Stomach (tissue), 8 donors: ENCODE measurements at regions not wholly inside any gene's neighbourhood (a gene's known extent, or its start where the extent isn't known, plus 50 kb on each side); places are given as distances from the start of the nearest gene placed in this dataset.

Experiments used
- DNase-seq, 2 donors: peaks; one replicate each; pipeline versions ENCODE4 v3.0.0 to v3.0.0-alpha.2; 2013 to 2019
- H3K27ac ChIP-seq, 5 donors: fragments of 200-600 bp in 4 of 5; sonication (generic) in 4 of 5; one replicate each; pipeline ENCODE4 v1.5.1; 2013 to 2019; ENCODE audit warnings: mild to moderate bottlenecking in 1 of 5, moderate library complexity in 1 of 5
- H3K27me3 ChIP-seq, 3 donors: fragments of 200-600 bp; sonication (generic); one replicate each; pipeline ENCODE4 v1.5.1; 2017 to 2019; ENCODE audit warnings: mixed run types in 1 of 3
- H3K36me3 ChIP-seq, 4 donors: fragments of 200-600 bp; sonication (generic); 1 replicate in 3 of 4; 2 replicates in 1 of 4; pipeline ENCODE4 v1.5.1; 2016 to 2019
- H3K4me1 ChIP-seq, 4 donors: fragments of 200-600 bp; sonication (generic); one replicate each; pipeline ENCODE4 v1.5.1; 2016 to 2019
- H3K4me3 ChIP-seq, 4 donors: fragments of 200-600 bp; sonication (generic) in 3 of 4; one replicate each; pipeline ENCODE4 v1.5.1; 2016 to 2019; ENCODE audit warnings: mild to moderate bottlenecking in 1 of 4
- H3K9me3 ChIP-seq, 4 donors: fragments of 200-600 bp; sonication (generic); one replicate each; pipeline ENCODE4 v1.5.1; 2016 to 2019
- CTCF ChIP-seq, 7 experiments: fragments of 450-650 bp in 4 of 7; fragments of 200-600 bp in 3 of 7; sonication (generic) in 3 of 7; IDR thresholded peaks; one replicate each; pipeline ENCODE4 v1.5.1; 2016 to 2019; ENCODE audit warnings: antibody characterized with exemption in 7 of 7, control low read depth in 2 of 7, mild to moderate bottlenecking in 1 of 7
- EP300 ChIP-seq: sonication (generic); formaldehyde crosslinking; IDR thresholded peaks from one replicate; pipeline ENCODE4 v1.6.1; 2017; ENCODE audit warnings: antibody characterized with exemption
- POLR2A ChIP-seq, 4 donors: fragments of 450-650 bp; IDR thresholded peaks; one replicate each; pipeline ENCODE4 v1.6.1; 2016; ENCODE audit warnings: antibody characterized with exemption in 4 of 4, control low read depth in 2 of 4, mild to moderate bottlenecking in 1 of 4, moderate library complexity in 1 of 4
- POLR2AphosphoS5 ChIP-seq, 3 donors: sonication (generic); formaldehyde crosslinking; IDR thresholded peaks; one replicate each; pipeline ENCODE4 v1.6.1; 2016; ENCODE audit warnings: antibody characterized with exemption in 3 of 3
- WGBS, 5 donors: extraction: QIAGEN DNeasy Blood & Tissue Kit in 3 of 5; methylation state at CpG; one replicate each; pipeline versions ENCODE4 v1.1.5 to v1.1.7; 2013 to 2018; 5-methylcytosine and 5-hydroxymethylcytosine counted together
- intact Hi-C: fragments of 100-400 bp; cut with DNase I; formaldehyde crosslinking; loops from one replicate; pipeline ENCODE4 v1.15.1; 2023; ENCODE audit warnings: low total_unique reads
- donor health status: healthy with polysubstance abuse.
- donor health status: Bipolar disorder and iron deficiency.
- donor health status: healthy.

GRCh38 chr6:92893741-92894140, 525.6 kb downstream of the EPHA7 start:
- Histone ChIP-seq H3K36me3 (no peaks in the 10 kb centered on the region), H3K27ac (no peak overlapping the region), H3K4me1 (no peaks in the 10 kb centered on the region), H3K9me3 (peaks cover 0 to 23% (median 13%) of the 10 kb centered on the region in 4 donors), H3K4me3 (no peak overlapping the region), H3K27me3 (no peaks in the 10 kb centered on the region)
- no peak for DNase-seq
- TF ChIP-seq CTCF (IDR thresholded peaks at IDR 0.05) (no peak), POLR2A (IDR thresholded peaks at IDR 0.05) (no peak), EP300 (no peak), POLR2AphosphoS5 (IDR thresholded peaks at IDR 0.05) (no peak)
- WGBS, 5 donors, result 29 to 56% (median 43%) methylated on average over 3 of the region's 3 CpGs
- intact Hi-C loops, result no loop called here

- Histone ChIP-seq H3K4me3 (no peak overlapping the region), H3K36me3 (no peaks in the 10 kb centered on the region), H3K4me1 (no peaks in the 10 kb centered on the region), H3K9me3 (peaks cover 0 to 26% (median 15%) of the 10 kb centered on the region in 4 donors), H3K27ac (no peak overlapping the region), H3K27me3 (no peaks in the 10 kb centered on the region)
- WGBS, 5 donors, result 83 to 88% (median 86%) methylated on average over 1 of the region's 1 CpG
- intact Hi-C loops, result no loop called here
- TF ChIP-seq EP300, result no peak
- no peak for TF ChIP-seq POLR2A (IDR thresholded peaks at IDR 0.05)
- TF ChIP-seq POLR2AphosphoS5 (IDR thresholded peaks at IDR 0.05), result no peak
- TF ChIP-seq CTCF (IDR thresholded peaks at IDR 0.05), result no peak
- no peak for DNase-seq
These were observed 526.7 kb downstream of the EPHA7 start for GRCh38 chr6:92892626-92893170.

GRCh38 chr6:92888316-92888715, 531.0 kb downstream of the EPHA7 start:
- Histone ChIP-seq H3K9me3 (peaks cover 0 to 35% (median 15%) of the 10 kb centered on the region in 4 donors), H3K4me1 (no peaks in the 10 kb centered on the region), H3K4me3 (no peak overlapping the region), H3K27me3 (no peaks in the 10 kb centered on the region), H3K36me3 (no peaks in the 10 kb centered on the region), H3K27ac (no peak overlapping the region)
- TF ChIP-seq POLR2AphosphoS5 (IDR thresholded peaks at IDR 0.05), result no peak
- TF ChIP-seq EP300, result no peak
- no peak for TF ChIP-seq CTCF (IDR thresholded peaks at IDR 0.05)
- no peak for TF ChIP-seq POLR2A (IDR thresholded peaks at IDR 0.05)
- DNase-seq, result no peak
- intact Hi-C loops, result no loop called here

- Histone ChIP-seq H3K4me1 (no peaks in the 10 kb centered on the region), H3K27ac (no peak overlapping the region), H3K9me3 (peaks cover 0 to 35% (median 15%) of the 10 kb centered on the region in 4 donors), H3K27me3 (no peaks in the 10 kb centered on the region), H3K4me3 (no peak overlapping the region), H3K36me3 (no peaks in the 10 kb centered on the region)
- TF ChIP-seq POLR2A (IDR thresholded peaks at IDR 0.05) (no peak), EP300 (no peak), CTCF (IDR thresholded peaks at IDR 0.05) (no peak), POLR2AphosphoS5 (IDR thresholded peaks at IDR 0.05) (no peak)
- DNase-seq, result no peak
- intact Hi-C loops, result no loop called here
These were observed 531.5 kb downstream of the EPHA7 start for GRCh38 chr6:92887871-92888270.
